Heart right ventricle (tissue), 16 donors: ENCODE measurements at regions not wholly inside any gene's neighbourhood (a gene's known extent, or its start where the extent isn't known, plus 50 kb on each side); places are given as distances from the start of the nearest gene placed in this dataset.

ENCODE experiments used
- ATAC-seq, 8 donors: fragments of 200-7000 bp; cut with Tn5 transposase; one replicate each; pipeline ENCODE4 v1.9.1; 2020; ENCODE audit warnings: mild to moderate bottlenecking in 8 of 8, moderate library complexity in 8 of 8, moderate number of reproducible peaks in 1 of 8
- DNase-seq, 2 donors: peaks; one replicate each; pipeline ENCODE4 v3.0.0-alpha.2; 2020
- H3K27ac ChIP-seq, 10 donors: fragments of 200-600 bp; sonication (generic) in 2 of 10; one replicate each; pipeline versions ENCODE4 v1.5.0 to v1.8.0; 2020 to 2022; ENCODE audit warnings: mild to moderate bottlenecking in 3 of 10
- H3K27me3 ChIP-seq, 7 donors: fragments of 200-600 bp; one replicate each; pipeline ENCODE4 v1.8.0; 2021 to 2022; ENCODE audit warnings: mild to moderate bottlenecking in 2 of 7
- H3K36me3 ChIP-seq, 9 donors: fragments of 200-600 bp; sonication (generic) in 1 of 9; one replicate each; pipeline versions ENCODE4 v1.5.0 to v1.8.0; 2020 to 2022; ENCODE audit warnings: mild to moderate bottlenecking in 2 of 9
- H3K4me1 ChIP-seq, 9 donors: fragments of 200-600 bp; sonication (generic) in 1 of 9; one replicate each; pipeline versions ENCODE4 v1.5.0 to v1.8.0; 2020 to 2022; ENCODE audit warnings: mild to moderate bottlenecking in 4 of 9
- H3K4me3 ChIP-seq, 10 donors: fragments of 200-600 bp; sonication (generic) in 2 of 10; one replicate each; pipeline versions ENCODE4 v1.5.0 to v1.8.0; 2020 to 2022; ENCODE audit warnings: mild to moderate bottlenecking in 7 of 10, moderate library complexity in 2 of 10
- H3K9me3 ChIP-seq, 11 donors: fragments of 200-600 bp in 10 of 11; sonication (generic) in 2 of 11; one replicate each; pipeline versions ENCODE4 v1.5.0 to v1.8.0; 2013 to 2022; ENCODE audit warnings: mild to moderate bottlenecking in 2 of 11, control low read depth in 1 of 11, moderate library complexity in 1 of 11
- WGBS, 2 donors: extraction: QIAGEN DNeasy Blood & Tissue Kit; methylation state at CpG; one replicate each; pipeline ENCODE4 v1.1.7; 2013; ENCODE audit warnings: inconsistent platforms in 1 of 2; 5-methylcytosine and 5-hydroxymethylcytosine counted together
- intact Hi-C, 10 donors: fragments of 100-400 bp; cut with DNase I; formaldehyde crosslinking; loops; one replicate each; pipeline versions ENCODE4 v1.11.1 to v1.14.2; 2022
- TF ChIP-seq, protein P1 (sequence below), 9 donors: fragments of 200-600 bp; sonication (generic) in 2 of 9; IDR thresholded peaks; one replicate each; pipeline versions ENCODE4 v1.5.0 to v1.8.0; 2021 to 2022; ENCODE audit warnings: antibody characterized with exemption in 9 of 9, mild to moderate bottlenecking in 5 of 9, moderate library complexity in 1 of 9
- donor health status: Arrhythmogenic right ventricular cardiomyopathy.
- donor health status: ischemic (EF 13 %, LVEDD 7.1; RV severe dilation, severe dysfunction).
- donor health status: healthy with polysubstance abuse.
- donor health status: DM: no; HTN: yes; CAD: no.
- donor health status: DM: no; HTN: no; CAD: no.
- donor health status: ischemic (EF 25% LVEDD 6.9; RV normal size, moderate dysfunction).
- donor health status: ischemic (EF 25% LVEDD 5.7; RV mildly dilated, moderate dysfunction).
- donor health status: healthy.
- donor health status: DM: yes; HTN: yes; CAD: no.
- donor health status: Ischemic cardiomyopathy.
- donor health status: ischemic (EF 35%, LVEDD 5.7; RV mildly dilated, moderate dysfunction).
- donor health status: nonischemic (EF 11% LVEDD 7.7; RV severe dilation, severe dysfunction).
- donor health status: DM: yes; HTN: yes; CAD: no.
- donor health status: PGD.
- donor health status: ischemic (EF 29% LVEDD 5.4; RV normal size, mild dysfunction).
- donor health status: nonischemic (EF 23%, LVEDD 6.1; RV moderate dilation, normal function).

DNA sequence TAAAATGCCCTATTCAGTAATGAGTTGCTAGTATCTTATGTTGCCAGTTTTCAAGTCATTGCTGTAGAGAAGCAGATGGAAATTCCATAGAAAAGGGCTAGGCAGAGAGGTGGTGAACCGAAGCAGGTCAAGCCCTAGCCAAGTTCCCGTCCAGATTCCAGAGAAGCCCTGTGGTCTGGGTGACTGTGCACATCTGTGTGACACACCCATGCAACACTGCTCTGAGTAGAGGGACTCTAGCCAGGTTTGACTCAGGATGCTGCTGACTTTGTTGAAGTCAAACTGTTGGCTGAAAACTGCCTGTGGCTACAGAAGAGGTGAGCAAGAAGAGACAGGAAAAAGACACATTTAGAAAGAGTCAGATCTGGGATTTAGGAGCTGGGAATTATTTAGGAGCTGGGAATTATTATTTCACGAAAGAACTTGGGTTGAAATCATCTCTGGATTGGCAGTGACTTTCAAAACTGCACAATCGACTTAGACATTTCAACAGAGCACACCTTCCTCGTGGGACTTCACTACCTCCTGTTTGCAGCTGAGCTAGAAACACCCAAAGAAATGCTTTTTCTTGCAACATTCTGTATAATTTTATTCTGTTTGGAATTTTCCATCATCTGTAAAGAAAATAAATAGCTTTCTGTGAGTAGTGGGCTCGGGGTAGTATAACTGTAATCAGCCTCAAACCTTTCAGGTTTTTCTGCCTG lies 149.1 kb upstream of the PRKCQ start:
- H3K4me3 ChIP-seq, result no peak overlapping the region
- 50 to 52% methylated on average over 6 of the region's 6 CpGs for WGBS, 2 donors
- intact Hi-C loops, result no loop called here
- peaks cover 0 to 27% (median 2%) of the 10 kb centered on the region in 7 donors for H3K27me3 ChIP-seq
- ATAC-seq, result peak in 5 of 8 donors; percentile 42 to 78 (median 58)
- H3K36me3 ChIP-seq, result no peaks in the 10 kb centered on the region
- DNase-seq, result no peak
- TF ChIP-seq, protein P1, sequence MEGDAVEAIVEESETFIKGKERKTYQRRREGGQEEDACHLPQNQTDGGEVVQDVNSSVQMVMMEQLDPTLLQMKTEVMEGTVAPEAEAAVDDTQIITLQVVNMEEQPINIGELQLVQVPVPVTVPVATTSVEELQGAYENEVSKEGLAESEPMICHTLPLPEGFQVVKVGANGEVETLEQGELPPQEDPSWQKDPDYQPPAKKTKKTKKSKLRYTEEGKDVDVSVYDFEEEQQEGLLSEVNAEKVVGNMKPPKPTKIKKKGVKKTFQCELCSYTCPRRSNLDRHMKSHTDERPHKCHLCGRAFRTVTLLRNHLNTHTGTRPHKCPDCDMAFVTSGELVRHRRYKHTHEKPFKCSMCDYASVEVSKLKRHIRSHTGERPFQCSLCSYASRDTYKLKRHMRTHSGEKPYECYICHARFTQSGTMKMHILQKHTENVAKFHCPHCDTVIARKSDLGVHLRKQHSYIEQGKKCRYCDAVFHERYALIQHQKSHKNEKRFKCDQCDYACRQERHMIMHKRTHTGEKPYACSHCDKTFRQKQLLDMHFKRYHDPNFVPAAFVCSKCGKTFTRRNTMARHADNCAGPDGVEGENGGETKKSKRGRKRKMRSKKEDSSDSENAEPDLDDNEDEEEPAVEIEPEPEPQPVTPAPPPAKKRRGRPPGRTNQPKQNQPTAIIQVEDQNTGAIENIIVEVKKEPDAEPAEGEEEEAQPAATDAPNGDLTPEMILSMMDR (IDR thresholded peaks at IDR 0.05), result no peak
- peaks cover 0 to 11% (median 0%) of the 10 kb centered on the region in 9 donors for H3K4me1 ChIP-seq
- no peaks in the 10 kb centered on the region for H3K9me3 ChIP-seq
- no peak overlapping the region for H3K27ac ChIP-seq

DNA sequence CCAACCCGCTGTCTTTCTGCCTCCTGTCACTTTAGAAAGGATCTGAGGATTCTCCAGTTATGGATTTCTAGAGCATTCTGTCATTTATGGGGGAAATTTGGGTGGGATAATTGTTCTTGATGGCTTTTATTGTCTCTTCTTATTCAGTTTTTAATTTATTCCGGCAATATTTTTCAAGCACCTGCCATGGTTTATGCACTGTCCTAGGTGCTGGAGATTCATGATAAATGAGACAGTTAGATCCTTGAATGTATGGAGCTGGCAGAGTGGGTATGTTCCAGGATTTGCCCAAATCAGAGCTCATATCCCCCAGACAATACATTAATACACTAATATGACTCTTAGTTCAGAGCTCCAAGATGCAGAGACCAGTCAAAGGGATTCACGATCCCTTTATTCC lies 146.8 kb upstream of the PRKCQ start:
- TF ChIP-seq, protein P1 (IDR thresholded peaks at IDR 0.05), result no peak
- Histone ChIP-seq H3K4me1 (peaks cover 0 to 18% (median 9%) of the 10 kb centered on the region in 9 donors), H3K27ac (no peak overlapping the region), H3K27me3 (peaks cover 0 to 30% (median 2%) of the 10 kb centered on the region in 7 donors), H3K4me3 (no peak overlapping the region), H3K36me3 (no peaks in the 10 kb centered on the region), H3K9me3 (no peaks in the 10 kb centered on the region)
- no peak for ATAC-seq
- intact Hi-C loops, result no loop called here
- DNase-seq, result no peak
- 94 to 95% methylated on average over 3 of the region's 3 CpGs for WGBS, 2 donors

DNA sequence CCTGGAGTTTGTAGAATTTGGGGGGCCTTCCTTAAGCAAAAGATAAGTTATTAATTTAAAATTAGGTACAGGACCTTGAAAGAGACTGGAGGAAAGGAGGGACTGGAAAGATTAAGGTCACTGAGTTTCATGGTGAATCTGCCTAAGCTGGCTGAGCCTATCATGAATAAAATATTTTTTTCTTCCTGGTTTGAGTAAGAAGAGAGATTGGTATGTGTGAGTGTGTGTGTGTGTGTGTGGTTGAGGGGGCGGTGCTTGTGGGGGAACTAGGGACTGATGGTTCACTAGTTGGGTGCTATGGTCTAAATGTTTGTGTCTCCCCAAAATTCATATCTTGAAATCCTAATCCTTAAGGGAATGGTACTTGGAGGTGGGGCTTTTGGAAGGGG lies 142.5 kb upstream of the PRKCQ start:
- H3K4me1 ChIP-seq, result peaks cover 0 to 19% (median 11%) of the 10 kb centered on the region in 9 donors
- ATAC-seq (no peak), DNase-seq (no peak)
- H3K27ac ChIP-seq, result peak overlapping the region in 2 of 10 donors; percentile 71 to 76
- peaks cover 0 to 17% (median 2%) of the 10 kb centered on the region in 7 donors for H3K27me3 ChIP-seq
- TF ChIP-seq, protein P1 (IDR thresholded peaks at IDR 0.05), result no peak
- H3K4me3 ChIP-seq, result no peak overlapping the region
- H3K36me3 ChIP-seq, result no peaks in the 10 kb centered on the region
- H3K9me3 ChIP-seq, result peaks cover 0 to 5% (median 0%) of the 10 kb centered on the region in 11 donors
- 80 to 85% methylated on average over 1 of the region's 1 CpG for WGBS, 2 donors
- intact Hi-C loops, result no loop called here

DNA sequence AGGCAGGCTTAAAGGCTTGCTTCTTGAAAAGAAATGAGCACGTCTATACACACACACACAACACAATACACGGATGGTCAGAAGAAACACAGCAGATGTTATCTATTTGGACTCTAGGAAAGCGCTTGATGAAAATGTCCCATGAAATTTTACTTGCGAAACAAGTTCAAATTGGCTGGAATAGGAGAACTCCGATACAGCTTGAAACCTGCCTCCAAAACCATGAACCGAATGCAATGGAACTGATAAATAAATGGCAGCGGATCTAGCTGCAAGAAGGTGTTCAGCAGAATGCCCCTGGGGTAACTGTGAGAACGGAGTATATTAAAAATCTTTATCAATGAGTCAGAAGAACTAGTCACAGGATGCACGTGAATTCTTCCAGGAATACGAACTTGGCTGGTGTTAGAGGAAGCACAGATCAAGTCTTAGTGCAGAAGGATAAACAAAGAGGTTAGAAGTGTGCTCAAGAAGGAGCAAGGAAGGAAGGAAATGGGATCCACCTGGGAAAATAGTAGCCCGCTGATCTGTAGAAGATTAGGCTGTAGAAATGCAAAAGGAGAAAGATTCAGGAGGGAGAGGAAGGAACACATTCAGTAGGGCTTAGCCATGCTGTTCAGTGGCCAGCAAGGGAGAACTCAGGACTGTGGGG lies 142.0 kb upstream of the PRKCQ start:
- 30 to 43% methylated on average over 11 of the region's 11 CpGs for WGBS, 2 donors
- Histone ChIP-seq H3K36me3 (no peaks in the 10 kb centered on the region), H3K4me1 (peaks cover 0 to 19% (median 11%) of the 10 kb centered on the region in 9 donors), H3K27ac (peak overlapping the region in 6 of 10 donors; percentile 3 to 76 (median 52)), H3K4me3 (no peak overlapping the region), H3K27me3 (peaks cover 0 to 15% (median 2%) of the 10 kb centered on the region in 7 donors), H3K9me3 (peaks cover 0 to 5% (median 0%) of the 10 kb centered on the region in 11 donors)
- peak in 7 of 8 donors; percentile 60 to 83 (median 70) for ATAC-seq
- TF ChIP-seq, protein P1 (IDR thresholded peaks at IDR 0.05), result no peak
- intact Hi-C loops, result no loop called here
- peak in 1 of 2 donors; percentile 9 for DNase-seq
